NCI-H2029 (cell line): ENCODE measurements at regions not wholly inside any gene's neighbourhood (a gene's known extent, or its start where the extent isn't known, plus 50 kb on each side); places are given as distances from the start of the nearest gene placed in this dataset.

Experiments
- DNase-seq: peaks from one replicate; lab custom pipeline; 2025; lab: John Stamatoyannopoulos, UW

DNA sequence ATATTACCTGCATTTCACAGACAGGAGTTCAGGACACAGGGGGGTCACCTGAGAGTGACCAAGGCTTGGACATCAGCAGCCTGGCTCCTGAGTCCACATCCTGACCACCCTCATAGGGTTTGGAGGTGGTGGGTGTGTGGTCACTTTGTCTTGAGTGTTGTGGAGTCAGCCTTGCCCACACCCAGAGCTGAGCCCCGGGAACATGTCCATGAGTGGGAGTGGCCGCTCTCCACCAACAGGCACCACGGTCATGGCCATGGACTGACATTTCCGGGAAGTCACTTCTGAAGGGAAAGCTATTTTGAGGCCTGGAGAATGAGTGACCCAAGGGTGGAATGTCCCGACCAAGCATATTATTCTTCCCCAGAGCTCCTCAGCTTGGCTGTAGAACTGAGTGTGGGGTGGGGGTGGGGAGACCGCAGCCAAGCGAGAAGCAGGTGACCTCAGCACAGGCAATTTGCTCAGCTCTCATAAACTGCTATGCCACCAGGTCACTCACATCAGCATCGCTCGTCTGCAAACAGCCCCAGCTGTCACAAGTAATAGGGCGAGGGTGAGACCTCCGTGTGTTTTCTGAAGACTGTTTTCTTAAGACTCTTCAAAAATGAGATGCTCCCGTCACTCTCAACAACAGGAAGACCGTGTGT lies 348.6 kb upstream of the CDH4 start:
- no peak for DNase-seq

DNA sequence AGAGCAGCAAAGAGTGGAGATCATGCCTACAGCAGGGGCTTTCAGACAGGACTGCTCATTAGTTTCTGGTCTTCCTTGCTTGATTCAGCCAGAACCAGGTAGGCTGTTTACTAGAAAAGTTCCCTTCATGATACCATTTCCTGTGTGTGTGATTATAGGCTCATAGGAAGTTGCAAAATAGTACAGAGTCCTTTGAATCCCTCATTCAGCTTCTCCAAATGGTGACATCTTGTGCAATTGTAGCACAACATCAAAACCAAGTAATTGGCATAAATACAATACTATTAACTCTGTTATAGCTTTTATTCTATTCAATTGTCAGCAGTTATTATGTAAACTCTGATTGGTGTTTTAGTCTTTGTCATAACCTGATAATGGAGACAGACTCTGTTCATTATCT lies 347.3 kb upstream of the CDH4 start:
- DNase-seq = no peak

DNA sequence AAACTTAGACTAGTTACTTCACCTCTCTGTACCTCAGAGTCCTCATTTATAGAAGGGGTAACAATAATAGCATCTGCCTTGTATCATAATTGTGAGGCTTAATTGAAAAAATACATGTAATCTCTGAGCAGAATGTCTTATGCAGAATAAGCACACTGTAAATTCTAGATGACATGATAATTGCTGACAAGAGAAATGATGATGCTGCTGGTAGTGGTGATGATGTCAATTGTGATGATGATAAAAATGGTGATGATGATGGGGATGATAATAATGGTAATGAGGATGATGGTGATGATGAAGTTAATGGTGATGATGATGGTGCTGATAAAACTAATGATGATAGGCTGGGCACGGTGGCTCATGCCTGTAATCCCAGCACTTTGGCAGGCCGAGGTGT lies 346.1 kb upstream of the CDH4 start:
- no peak for DNase-seq

DNA sequence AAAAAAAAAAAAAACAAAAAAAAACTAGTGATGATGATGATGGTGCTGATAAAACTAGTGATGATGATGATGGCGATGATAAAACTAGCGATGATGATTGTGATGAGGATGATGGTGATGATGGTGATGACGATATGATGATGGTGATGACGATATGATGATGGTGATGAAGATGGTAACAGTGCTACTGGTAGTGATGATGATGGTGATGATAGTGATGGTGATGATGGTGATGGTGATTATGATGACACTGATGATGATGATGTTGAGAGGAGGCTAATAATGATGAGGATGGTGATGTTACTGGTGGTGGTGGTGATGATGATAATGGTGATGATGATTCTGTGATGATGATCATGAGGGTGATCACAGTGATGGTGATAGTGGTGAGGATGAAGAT lies 345.5 kb upstream of the CDH4 start:
- DNase-seq = no peak

DNA sequence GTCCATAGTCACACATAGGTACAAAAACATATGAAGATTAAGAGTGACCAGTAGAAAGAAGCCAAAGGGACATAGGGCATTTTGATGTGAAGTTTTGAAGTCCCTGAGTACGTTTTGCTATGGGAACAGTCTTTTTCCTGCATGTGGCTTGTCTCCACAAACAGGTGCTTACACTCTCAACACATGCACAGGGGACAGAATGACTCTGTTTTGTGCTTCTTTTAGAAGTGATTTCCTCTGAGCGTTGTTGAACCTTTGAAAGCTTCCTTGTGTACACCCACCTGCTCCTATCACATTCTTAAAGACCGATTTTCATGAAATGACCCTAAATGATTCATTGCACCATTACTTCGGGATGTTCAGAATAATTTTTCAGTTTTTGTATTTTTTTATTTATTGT lies 338.8 kb upstream of the CDH4 start:
- no peak for DNase-seq

DNA sequence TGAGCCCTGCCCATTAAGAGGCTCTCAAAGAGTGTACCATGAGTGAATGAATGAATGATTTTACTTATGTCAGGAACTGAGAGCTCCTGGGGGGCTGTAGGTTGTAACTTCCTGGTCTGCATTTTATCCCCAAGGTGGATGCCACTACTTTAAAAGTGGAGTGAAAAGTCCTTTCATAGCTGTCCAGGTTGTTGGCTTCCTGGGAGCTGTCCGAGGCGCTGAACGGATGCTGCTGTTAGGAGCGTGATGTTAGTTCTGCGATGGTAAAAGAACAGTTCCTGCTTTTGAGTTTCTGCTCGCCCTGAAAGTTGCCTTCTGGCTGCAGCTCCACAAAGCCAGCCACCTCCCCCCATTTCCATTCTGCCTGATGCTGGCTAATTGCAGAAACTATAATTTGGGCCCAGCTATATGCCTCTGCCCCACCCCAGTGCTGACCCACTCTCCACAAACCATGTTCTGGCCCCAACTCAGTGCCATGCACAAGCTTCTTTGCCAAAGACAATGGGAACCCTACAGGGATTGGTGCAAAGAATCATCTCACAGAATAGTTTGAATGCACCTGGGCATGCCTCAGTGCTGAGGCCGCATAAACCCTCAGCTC lies 330.9 kb upstream of the CDH4 start:
- no peak for DNase-seq

DNA sequence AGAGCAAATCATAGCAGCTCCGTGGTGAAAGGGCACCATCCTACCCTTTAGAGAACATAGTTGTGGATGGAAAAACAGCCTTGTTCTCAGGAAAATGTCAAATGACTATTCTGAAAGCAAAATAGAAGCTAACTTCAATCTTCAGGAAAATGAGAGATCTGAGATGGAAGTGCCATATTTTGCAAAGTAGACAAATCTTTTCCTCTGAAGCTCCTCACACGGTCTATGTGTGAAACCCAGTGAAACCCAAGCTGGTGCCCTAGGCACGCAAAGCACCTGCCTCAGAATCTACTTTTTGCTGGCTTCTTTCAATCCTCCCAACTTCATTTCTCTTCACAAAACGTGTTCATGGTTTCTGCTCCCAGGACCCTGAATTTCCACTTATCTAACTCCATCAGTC lies 325.2 kb upstream of the CDH4 start:
- DNase-seq = no peak

DNA sequence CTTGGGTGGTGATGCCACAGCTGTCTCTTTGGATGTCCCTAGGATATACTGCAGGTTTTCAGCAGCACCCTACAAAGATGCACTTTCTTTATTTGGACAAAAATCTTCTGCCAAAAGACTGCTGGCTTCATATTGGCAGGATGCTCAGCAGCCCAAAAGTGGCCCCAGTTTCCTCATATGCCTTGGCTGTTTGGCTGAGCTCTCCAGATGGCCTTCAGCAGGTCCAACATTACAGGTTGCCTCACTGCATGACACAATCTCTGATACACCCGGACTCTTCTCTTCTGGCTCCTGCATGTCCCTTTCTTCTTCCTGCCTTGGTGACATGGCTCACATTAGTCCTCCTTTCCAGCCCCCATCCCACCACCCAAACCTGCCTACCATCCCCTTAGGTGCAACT lies 323.7 kb upstream of the CDH4 start:
- no peak for DNase-seq

DNA sequence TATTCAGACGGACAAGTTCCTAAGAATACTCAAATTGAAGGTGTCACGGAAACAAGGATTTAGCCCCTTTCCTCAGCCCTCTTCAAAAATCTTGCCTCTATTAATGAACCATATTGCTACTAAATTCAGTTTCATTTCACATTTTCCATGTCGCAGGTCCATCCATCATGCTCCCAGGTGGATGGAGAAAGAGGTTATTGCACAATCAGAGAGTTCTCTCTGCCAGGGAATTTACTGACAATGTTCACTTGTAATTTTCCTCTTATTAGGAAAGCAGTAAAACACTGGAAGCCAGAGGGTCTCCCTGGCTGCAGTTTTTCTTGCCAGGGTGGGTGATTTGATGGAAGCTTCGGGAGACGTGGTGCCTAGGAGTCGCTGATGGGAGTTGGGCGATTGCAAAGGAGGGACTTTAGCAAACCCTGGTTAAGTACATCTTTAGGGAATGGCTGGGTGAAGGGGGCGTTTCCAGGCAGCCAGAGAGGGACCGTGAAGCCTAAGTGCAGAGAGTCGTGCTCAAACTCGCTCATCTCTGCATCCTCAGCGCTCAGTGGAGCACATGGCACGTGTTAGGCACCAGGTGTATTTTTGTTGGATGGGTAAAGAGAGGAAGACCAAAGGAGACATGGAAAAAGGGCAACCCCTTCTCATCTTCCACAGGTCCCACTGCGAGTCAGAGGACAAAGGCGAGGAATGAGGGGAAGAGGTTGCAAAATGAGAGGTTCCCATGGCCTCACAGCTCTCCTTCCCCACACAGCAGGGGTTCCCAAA lies 321.9 kb upstream of the CDH4 start:
- DNase-seq = no peak

DNA sequence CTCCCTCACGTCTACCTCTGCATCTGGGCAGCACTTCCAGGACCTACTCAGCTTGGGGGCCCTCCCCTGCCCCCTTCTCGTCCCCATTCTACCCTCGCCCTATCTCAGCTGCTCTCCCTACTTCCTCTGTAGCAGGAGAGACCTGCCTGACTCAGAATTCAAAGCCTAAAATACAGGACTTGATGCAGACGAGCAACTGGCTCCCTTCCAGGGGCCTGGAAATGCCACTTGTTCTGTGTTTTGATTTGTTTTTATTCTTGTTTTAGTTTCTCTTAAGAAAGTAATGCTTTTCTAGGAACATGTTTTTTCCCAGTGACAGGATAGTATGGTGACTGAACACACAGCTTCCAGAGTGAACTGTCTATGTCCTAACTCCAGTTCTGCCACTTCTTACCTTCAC lies 320.4 kb upstream of the CDH4 start:
- no peak for DNase-seq

DNA sequence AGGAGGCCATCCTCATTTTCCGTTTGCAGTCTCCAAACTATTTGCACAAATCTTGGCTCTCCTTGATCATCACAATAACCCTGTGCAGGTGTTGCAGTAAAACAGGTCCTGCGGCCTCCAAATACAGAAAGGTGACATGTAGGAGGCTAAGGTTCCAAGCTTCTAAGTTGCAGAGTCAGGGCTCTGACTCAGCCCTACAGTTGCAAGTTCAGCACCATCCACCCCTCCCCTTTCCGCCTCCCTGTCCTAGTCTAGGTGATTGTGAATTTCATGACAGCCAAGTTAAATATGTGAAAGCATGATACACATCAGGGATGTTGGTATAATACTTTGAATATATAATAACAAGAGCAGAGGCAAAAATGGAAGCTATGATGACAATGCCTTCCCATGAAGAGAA lies 317.3 kb upstream of the CDH4 start:
- DNase-seq = no peak

DNA sequence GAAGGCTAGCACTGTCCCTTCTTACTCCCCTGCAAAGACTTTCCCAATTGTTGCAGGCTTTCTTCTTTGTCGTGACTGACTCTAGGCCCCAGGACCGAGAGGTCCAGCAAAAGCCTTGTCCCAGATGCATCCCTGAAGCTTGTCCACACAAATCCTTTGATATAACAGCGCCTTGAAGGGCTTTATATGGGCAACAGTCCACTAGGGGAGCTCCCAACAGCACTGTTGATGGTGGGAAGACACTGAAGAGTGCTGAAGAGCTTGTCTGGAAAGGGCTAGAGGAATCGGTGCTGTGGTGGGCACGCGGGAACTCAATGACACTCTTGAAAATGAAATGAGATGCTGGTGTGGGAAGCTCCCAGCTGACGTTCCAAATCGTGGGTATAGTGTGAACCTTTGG lies 316.1 kb upstream of the CDH4 start:
- no peak for DNase-seq

DNA sequence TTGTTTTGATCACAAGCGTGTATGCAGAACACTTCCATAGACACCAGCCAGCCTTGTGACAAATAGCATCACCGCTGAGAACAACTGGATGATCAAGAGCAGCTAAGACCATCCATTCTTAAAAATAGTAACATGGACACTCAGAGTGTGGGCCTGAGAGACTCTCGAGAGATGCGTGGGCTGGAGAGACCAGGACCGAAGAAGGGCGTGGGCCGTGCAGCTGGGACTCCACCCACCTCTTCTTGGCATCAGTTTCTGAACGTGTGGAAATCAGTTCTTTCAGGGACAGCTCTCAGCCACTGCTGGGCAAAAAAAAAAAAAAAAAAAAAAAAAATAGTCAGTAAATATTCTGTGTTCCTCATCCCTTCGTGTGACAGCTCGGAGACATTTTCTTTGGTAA lies 314.5 kb upstream of the CDH4 start:
- DNase-seq = no peak

DNA sequence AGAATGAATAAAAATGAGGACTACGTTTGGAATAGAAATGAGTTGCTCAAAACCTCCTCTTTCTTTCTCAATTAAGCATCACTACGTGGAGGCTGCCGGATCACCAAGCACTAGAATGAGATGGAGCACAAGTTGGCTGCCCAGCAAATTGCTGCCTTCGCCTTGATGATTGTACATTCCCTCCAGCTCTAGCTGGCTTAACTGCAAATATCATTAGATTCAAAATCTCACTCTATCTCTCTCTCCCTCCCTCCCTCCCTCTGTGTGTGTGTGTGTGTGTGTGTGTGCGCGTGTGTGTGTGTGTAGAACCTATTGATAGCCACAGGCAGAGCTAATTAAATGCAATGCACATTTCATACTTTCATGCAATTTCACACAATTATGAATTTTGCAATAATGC lies 310.7 kb upstream of the CDH4 start:
- DNase-seq = no peak

DNA sequence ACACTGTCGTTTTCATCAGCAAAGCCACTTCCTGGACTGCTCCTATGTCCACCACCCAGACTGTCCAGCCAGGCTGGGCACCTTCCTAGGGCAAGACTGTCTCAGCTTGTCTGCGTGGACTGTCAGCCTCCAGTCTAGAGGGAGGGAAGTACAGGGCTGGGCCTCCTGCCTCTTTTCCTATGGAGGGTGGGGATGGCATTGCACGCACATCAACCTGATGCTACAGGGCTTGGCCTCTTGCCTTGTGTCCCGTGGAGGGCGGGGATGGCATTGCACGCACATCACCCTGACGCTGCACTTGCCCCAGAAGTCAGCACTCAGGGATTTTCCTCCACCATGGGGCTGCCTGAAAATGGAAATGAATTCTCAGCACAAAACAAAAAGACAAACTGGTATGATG lies 304.2 kb upstream of the CDH4 start:
- no peak for DNase-seq

DNA sequence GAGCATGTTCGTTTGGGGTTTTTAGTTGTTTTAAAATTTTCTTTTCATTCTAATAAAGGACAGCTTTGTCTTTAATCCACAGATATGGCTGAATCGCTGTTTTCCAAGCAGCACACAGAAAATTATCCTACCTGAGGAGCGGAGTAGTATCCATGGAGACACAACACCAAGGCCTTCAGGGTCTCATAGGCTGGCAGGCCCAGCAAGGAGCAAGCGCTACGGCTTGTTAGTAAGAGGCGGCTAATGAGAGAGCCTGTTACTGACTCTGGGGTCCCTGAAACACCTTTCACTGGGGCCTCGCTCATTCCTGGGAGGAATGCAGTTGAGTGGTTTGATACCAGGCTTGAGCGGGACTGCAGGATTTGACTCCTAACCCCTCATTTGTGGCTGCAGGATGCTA lies 303.8 kb upstream of the CDH4 start:
- no peak for DNase-seq

DNA sequence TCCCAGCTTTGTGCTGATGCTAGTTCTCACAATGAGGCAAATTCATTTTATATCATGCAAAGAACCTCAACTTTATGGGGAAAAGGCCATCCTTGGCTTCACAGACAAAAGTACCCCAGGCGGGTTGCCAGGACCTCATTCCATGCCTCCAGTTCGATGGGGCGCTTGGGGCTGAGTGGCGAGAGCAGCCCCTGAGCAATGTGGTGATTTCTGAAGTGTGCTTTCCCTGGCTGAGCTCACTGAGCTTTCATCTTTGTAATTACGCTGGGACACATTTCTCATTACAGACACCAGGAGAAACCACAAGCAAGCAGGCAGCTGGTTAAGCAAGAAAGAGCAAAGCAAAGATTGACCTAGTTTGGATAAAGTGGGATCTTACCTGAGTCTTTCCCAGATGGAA lies 301.5 kb upstream of the CDH4 start:
- DNase-seq = no peak

DNA sequence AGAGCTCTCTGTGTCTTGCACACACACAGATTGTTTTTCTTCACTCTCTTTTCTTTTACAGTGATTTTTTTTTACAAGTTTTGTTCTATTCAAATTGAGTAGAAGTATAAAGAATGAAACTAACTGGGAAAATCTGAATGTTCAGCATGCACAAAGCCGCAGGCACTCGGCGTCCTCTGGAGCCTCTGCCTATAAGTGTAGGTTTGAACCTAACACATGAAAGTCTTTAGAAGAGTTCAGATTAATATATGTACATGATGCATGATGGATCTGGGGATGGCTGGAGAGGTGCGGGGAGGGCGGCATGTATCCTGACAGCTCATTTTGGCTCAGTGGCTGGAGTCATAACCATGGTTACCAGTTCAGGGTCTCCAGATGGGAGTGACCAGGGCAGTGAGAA lies 301.1 kb upstream of the CDH4 start:
- no peak for DNase-seq

DNA sequence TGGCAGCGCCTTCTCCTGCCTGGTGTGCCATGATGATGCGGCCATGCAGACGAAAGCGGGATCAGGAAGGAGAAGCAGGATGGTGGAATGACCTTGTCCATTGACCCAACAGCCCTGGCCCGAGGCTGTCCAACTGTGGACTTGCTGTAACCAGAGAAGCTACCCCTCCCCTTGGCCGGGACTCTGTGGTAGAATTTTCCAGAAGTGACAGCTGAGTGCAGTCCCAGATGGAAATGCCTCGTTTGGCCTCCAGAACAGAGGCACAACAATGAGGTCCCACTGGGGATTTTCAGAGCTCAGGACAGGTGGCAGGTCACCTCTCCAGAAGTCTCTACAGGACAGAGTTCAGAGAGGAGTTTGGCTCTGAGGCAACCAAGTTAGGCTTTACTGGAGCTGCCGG lies 299.2 kb upstream of the CDH4 start:
- no peak for DNase-seq

DNA sequence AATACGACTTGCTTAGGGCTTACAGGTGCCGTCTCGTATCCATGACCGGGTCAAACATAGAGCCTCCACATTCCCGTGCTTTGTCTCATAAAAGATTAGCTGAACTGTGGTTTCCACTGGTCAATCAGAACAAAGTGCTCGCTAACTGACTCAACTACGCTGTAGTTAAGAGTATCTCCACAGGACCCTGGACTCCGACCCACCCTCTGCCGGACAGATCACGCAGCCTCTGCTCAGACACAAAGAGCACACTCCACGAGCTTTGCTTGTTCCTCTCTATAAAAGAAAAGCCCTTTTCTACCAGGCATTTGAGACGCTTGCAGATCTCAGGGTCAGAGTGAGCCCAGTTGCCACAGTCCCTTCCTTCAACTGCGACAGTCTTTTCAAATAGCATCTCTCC lies 298.7 kb upstream of the CDH4 start:
- DNase-seq = no peak

DNA sequence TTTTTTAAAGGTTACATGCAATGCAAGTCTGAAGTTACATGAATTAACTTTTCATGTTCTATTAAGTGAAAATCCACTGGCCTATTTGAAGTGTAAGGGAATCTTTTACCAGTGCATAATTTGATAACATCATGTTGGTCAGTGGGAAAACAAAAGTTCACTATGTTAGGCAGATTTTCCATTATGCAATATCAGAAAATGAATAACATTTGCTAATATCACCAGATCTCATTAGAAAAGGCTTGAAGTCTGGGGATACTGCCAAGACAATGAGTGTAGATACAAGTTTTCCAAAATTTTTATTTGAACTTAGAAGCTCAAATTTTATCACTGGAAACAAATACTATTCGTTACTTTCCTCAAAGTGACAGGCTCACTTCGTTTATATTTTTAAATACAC lies 296.4 kb upstream of the CDH4 start:
- no peak for DNase-seq

DNA sequence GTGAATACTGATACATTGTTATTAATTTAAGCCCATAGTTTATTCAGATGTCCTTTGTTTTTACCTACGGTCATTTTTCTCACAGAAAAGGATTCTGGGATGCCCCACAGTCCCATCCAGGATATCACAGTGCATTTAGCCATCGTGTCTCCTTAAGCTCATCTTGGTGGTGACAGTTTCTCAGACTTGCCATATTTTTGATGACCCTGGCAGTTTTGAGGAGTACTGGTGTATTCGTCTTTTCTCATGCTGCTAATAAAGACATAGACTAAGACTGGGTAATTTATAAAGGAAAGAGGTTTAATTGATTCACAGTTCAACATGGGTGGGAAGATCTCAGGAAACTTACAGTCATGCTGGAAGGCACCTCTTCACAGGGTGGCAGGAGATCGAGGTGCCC lies 295.9 kb upstream of the CDH4 start:
- no peak for DNase-seq

DNA sequence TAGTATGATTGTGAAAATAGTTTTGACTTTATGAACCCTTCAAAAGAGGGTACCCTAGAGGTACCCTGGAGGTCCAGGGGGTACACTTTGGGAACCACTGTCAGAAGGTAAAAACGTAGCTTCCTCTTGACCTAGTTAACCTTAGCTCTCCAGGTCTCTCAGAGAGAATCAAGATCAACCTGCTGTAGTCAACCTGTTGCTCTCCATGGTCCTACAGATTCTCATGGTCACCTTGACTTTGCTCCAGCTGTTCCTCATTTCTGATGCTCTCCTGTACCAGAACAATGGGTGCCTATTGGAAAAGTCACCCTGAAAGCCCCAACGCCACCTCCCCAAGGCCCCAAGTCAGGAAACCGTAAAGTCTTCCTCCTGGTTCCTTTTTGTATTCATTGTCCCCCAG lies 294.4 kb upstream of the CDH4 start:
- DNase-seq = no peak

DNA sequence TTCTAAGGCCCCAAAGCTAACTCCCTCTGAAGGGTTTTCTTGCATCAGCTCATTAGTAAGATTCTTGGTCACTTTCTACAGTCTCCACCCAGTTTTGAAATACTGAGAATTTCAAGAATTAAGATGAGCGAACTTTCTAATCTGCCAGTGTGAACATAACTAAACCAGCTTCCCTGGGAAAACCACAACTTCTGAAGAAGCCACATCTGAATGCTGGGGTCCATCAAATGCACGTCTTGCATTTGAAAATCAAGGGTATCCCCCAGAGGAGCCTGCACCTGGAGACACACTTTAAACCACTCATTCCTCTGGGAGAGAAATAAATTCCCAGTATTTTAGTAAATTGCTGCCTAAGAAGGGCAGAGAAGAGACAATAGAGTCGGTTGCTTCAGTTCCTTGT lies 292.1 kb upstream of the CDH4 start:
- DNase-seq = no peak
